ENCODE measurements at regions not wholly inside any gene's neighbourhood (a gene's known extent, or its start where the extent isn't known, plus 50 kb on each side); places are given as distances from the start of the nearest gene placed in this dataset.
"Not testable (repeated sequence)": the region's sequence is repeated elsewhere in the genome, so short reads cannot be mapped to it uniquely, and the experiment has no call there.

DNA sequence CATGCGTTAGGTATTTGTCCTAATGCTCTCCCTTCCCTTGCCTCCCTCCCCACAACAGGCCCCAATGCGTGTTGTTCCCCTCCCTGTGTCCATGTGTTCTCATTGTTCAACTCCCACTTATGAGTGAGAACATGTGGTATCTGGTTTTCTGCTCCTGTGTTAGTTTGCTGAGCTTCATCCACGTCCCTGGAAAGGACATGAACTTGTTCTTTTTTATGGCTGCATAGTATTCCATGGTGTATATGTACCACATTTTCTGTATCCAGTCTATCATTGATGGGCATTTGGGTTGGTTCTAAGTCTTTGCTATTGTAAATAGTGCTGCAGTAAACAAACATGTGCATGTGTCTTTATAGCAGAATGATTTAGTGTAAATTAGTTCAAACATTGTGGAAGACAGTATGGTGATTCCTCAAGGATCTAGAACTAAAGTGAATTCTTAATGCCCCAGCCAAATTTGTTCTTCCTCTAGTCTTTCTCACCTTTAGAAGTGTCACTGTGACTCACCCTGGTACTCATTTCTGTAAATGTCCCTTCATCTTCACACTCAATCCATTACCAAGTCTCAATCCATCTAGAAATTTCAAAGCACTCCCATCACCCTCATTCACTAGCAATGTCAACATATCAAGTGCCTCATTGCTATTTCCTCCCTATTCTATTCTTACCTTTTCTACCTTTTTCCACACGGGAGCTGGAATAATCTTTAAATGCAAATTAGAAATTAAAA is 123.9 kb downstream of the MREG start:
- DNase-seq; H3K4me3 Mint-ChIP-seq; H3K27me3 Mint-ChIP-seq; H3K4me1 Mint-ChIP-seq; H3K27ac Mint-ChIP-seq; ATAC-seq; H3K36me3 Mint-ChIP-seq (ENCODE audit: low read depth); H3K9me3 Mint-ChIP-seq: not testable (repeated sequence)

DNA sequence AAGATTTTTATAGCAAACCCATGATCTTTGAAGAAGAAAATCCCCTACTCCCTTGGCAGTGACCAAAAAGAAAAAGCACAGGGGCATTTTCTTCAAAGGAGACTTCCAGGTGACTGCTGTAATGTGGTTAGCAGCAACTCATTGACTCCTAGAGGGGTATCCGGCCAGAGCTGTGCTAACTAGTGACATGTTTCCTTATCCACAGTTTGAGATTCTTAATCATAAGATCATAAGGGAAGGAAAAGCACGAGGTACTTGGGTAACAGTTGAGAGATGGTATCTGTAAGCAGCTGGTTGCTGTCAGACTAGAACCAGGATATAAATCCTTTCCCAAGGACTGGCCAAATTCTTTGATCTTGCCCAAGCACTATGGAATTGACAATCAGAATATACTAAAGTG is 124.7 kb downstream of the MREG start:
- DNase-seq (no peak), ATAC-seq (no peak)
- Mint-ChIP-seq H3K27ac (no peak overlapping the region), H3K4me1 (no peaks in the 10 kb centered on the region), H3K4me3 (no peak overlapping the region), H3K9me3 (no peaks in the 10 kb centered on the region), H3K36me3 (ENCODE audit: low read depth) (no peaks in the 10 kb centered on the region), H3K27me3 (no peaks in the 10 kb centered on the region)

DNA sequence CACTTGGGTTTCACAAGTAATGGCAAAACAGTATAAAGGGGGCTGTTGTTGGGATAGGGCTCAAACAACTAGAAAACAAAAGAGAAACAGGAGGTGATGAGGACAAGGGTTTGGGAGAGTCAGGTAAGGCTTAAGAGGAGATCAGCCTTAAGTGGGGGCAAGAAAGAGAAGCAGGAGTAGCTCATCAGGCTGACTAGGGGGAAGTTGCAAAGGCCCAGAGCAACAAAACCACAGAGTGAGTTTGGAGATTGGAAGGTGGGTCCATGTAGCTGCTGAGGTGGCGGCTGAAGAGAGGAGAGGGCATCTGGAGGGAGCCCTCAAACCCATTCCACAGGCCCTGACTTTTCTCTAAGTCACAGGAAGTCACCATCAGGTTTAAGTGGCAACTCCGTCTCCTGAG is 126.0 kb downstream of the MREG start:
- H3K36me3 Mint-ChIP-seq (ENCODE audit: low read depth), result no peaks in the 10 kb centered on the region
- no peak overlapping the region for H3K27ac Mint-ChIP-seq
- H3K4me3 Mint-ChIP-seq, result no peak overlapping the region
- ATAC-seq (no peak), DNase-seq (no peak)
- no peaks in the 10 kb centered on the region for H3K4me1 Mint-ChIP-seq
- H3K27me3 Mint-ChIP-seq, result no peaks in the 10 kb centered on the region
- no peaks in the 10 kb centered on the region for H3K9me3 Mint-ChIP-seq

DNA sequence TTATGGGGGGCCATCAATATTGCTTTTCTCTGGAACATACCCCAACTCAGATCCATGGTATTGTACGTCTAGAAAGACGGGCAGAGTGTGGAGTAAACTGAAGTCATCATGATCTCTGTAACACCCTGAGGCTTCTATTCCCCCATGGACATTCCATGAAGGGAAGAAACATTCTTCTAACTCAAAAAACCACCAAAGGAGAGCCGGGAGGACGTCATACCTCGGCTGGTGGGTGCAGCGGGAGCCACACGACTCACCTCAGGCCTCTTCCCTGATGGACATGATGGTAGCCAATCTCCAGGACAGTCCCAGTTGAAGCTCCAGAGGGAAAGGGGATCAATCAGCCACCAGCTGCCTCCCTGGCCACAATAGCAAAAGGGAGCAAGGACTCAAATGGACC is 127.3 kb downstream of the MREG start:
- H3K27ac Mint-ChIP-seq, result no peak overlapping the region
- H3K9me3 Mint-ChIP-seq, result no peaks in the 10 kb centered on the region
- peaks cover 2% of the 10 kb centered on the region for H3K27me3 Mint-ChIP-seq
- ATAC-seq (no peak), DNase-seq (no peak)
- no peak overlapping the region for H3K4me3 Mint-ChIP-seq
- no peaks in the 10 kb centered on the region for H3K4me1 Mint-ChIP-seq
- no peaks in the 10 kb centered on the region for H3K36me3 Mint-ChIP-seq (ENCODE audit: low read depth)

DNA sequence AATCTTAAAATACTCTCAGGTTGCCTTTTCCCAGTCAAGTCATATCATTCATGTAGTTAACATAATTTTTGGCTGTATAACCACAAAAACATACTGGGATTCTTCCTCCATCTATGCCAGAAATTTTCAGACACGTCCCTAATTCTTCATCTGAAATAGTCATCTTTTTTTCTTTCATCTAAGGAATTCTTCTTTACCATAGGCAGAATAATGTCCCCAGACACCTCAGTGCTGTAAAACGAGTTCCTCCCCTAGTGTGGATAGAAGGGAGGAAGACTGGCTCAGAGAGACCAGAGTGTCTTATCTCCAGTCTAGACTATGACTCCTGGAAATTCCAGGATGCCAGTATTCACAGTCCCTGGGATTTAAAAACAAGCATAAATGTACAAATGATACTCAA is 127.8 kb downstream of the MREG start:
- H3K27me3 Mint-ChIP-seq, result peaks cover 2% of the 10 kb centered on the region

DNA sequence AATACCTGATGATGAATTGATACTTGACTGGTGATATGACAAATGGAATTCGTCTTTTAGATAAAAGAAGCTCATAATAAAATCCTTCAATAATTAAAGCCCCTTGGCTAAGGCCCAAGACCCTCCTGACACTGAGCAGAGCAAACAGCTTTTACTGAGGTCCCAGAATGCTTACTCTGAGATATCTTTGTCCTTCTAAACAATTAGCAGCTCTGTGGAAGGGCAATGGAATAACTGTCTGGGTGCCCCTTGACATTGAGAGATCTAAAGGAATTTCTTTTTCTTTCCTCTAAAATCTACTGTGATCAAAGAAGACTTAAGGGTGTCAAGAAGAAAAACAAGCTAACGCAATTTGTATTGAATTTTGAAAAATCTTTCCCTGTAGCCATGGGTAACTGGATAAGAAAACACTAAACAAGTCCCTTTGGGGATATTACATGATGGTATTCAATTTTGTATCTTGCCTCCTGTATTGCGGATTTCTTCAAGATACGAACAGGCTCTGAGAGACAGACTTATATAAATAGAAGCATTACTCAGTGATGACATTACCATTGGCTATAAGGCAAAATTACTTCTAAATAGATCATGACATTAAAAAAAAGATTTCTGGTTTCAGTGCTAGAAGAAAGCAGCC is 128.8 kb downstream of the MREG start:
- Mint-ChIP-seq H3K4me1 (no peaks in the 10 kb centered on the region), H3K27ac (no peak overlapping the region), H3K27me3 (peaks cover 4% of the 10 kb centered on the region), H3K36me3 (ENCODE audit: low read depth) (no peaks in the 10 kb centered on the region), H3K9me3 (no peaks in the 10 kb centered on the region), H3K4me3 (no peak overlapping the region)
- no peak for DNase-seq
- no peak for ATAC-seq

More for the DNA sequence above, 127.8 kb downstream of the MREG start:
- ATAC-seq (no peak), DNase-seq (no peak)
- no peaks in the 10 kb centered on the region for H3K4me1 Mint-ChIP-seq
- H3K9me3 Mint-ChIP-seq, result no peaks in the 10 kb centered on the region
- H3K36me3 Mint-ChIP-seq (ENCODE audit: low read depth), result no peaks in the 10 kb centered on the region
- H3K4me3 Mint-ChIP-seq, result no peak overlapping the region
- H3K27ac Mint-ChIP-seq, result no peak overlapping the region

DNA sequence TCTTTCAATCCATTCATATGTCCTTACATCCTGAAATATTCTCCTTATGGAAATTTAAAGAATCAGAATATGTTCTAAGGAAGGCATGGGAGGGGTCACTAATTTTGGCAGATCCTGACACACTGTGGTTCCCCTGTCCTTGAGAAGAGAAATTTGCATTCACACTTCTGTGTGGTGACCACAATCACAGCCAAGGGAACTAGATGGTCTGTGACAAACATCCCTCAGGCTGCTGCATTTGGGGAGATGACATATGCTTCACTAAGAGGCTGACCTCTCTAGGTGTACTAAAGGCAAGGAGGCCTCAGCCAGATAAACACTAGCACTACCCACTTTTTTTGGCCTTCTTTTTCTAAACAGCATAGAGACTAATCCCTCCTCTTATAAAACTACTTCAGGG is 129.6 kb downstream of the MREG start:
- no peaks in the 10 kb centered on the region for H3K9me3 Mint-ChIP-seq
- no peak overlapping the region for H3K4me3 Mint-ChIP-seq
- no peaks in the 10 kb centered on the region for H3K4me1 Mint-ChIP-seq
- no peak for DNase-seq
- ATAC-seq, result no peak
- no peak overlapping the region for H3K27ac Mint-ChIP-seq
- no peaks in the 10 kb centered on the region for H3K36me3 Mint-ChIP-seq (ENCODE audit: low read depth)
- H3K27me3 Mint-ChIP-seq, result peaks cover 4% of the 10 kb centered on the region

DNA sequence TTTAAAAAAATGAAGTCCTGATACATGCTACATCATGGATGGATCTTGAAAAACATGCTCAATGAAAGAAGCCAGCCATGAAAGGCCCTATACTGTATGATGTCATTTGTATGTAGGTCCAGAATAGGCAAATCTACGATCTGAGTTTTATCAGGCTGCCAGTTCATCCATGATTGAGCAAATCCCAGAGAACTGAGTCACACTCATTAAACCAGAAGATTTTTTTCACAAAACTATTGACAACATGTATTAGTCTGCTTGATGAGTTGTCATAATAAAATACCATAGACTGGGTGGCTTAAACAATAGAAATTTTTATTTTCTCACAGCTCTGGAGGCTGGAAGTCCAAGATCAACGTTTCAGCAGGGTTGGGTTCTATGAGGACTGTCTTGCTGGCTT is 130.7 kb downstream of the MREG start:
- ATAC-seq (no peak), DNase-seq (no peak)
- Mint-ChIP-seq H3K4me1 (no peaks in the 10 kb centered on the region), H3K27me3 (peaks cover 4% of the 10 kb centered on the region), H3K9me3 (no peaks in the 10 kb centered on the region), H3K36me3 (ENCODE audit: low read depth) (no peaks in the 10 kb centered on the region), H3K4me3 (no peak overlapping the region), H3K27ac (no peak overlapping the region)

DNA sequence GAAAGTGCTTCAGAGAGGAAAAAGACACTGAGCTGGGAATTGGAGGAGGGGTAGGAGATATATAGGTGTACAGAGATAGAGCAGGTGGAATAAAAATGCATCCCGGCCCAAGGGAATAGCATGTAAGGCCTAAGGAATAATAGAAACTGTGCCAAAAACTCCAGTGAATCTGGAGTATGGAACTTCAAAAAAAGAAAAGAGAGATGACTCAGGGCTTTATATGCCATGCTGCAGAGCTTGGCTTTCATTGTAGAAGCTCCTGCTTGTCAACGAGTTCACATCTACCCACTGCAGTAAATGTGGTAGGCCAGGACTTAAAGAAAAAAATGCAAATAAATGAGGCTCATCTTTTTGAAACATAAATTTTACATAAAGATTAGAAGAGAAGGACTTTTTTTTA is 131.8 kb downstream of the MREG start:
- no peak for DNase-seq

DNA sequence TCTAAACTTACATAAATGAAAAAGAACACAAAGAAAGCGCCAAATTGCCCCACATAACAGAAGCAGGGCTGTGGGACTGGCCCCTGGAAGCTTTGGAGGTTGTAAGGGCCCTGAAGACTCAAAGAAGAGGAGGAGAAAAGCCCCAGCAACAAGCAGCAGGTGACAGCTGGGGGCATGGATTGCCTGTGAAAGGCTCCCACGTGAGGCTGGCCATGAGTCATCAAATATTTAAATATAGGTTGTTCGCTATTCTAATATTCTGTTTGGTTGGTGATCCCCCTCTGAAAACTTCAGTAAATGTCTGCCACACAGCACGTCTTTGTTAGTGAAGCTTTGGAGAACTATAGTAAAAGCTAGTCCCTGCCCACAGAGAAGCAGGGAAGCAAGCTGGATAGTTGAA is 132.4 kb downstream of the MREG start:
- Mint-ChIP-seq H3K9me3 (no peaks in the 10 kb centered on the region), H3K36me3 (ENCODE audit: low read depth) (no peaks in the 10 kb centered on the region), H3K27ac (no peak overlapping the region), H3K4me3 (no peak overlapping the region), H3K27me3 (peaks cover 7% of the 10 kb centered on the region), H3K4me1 (no peaks in the 10 kb centered on the region)
- DNase-seq (no peak), ATAC-seq (no peak)

More for the DNA sequence above, 131.8 kb downstream of the MREG start:
- no peaks in the 10 kb centered on the region for H3K9me3 Mint-ChIP-seq
- H3K4me3 Mint-ChIP-seq, result no peak overlapping the region
- H3K36me3 Mint-ChIP-seq (ENCODE audit: low read depth), result no peaks in the 10 kb centered on the region
- H3K27ac Mint-ChIP-seq, result no peak overlapping the region
- no peak for ATAC-seq
- H3K4me1 Mint-ChIP-seq, result no peaks in the 10 kb centered on the region
- peaks cover 6% of the 10 kb centered on the region for H3K27me3 Mint-ChIP-seq

DNA sequence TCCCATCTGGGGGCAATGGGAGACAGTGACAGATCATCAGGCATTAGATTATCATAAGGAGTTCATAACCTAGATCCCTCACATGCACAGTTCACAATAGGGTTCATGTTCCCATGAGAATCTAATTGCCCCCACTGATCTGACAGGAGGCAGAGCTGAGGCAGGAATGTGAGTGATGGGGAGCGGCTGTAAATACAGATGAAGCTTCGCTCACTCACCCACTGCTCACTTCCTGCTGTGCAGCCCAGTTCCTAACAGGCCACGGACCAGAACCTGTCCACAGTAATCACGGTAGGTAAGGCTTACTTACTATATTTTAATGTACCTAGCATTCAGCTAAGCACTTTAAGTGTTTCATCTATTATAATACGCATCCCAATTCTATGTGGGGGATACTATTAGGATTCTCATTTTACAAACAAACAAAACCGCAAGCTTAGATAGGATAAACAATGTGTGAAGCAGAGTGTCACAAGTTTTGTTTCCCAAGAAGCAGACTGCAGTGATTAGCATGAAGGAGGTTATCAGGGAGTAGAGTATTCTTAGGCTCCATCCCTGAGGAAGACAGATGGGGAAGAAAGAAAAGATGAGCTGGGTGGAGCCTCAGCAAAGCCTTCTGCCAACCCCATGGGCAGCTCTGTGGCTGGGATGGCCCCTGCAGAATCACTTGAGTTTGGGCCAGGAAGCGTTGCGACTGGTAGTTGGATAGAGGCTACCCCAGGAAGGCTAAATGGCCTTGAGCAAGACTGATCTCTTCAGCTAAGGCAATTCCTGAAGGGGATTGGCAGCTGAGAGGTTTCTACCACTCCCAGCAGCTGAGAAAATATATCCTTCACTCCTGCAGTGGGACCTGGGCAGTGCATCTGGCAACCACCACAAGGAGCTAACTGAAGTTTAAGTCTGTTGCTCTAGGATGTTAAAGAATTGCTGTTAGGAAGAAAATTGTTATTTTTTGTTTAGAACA is 133.1 kb downstream of the MREG start:
- H3K27me3 Mint-ChIP-seq, result peaks cover 11% of the 10 kb centered on the region
- no peak for DNase-seq
- no peak overlapping the region for H3K27ac Mint-ChIP-seq
- H3K9me3 Mint-ChIP-seq, result no peaks in the 10 kb centered on the region
- H3K4me3 Mint-ChIP-seq, result no peak overlapping the region
- H3K4me1 Mint-ChIP-seq, result no peaks in the 10 kb centered on the region
- no peak for ATAC-seq
- no peaks in the 10 kb centered on the region for H3K36me3 Mint-ChIP-seq (ENCODE audit: low read depth)

DNA sequence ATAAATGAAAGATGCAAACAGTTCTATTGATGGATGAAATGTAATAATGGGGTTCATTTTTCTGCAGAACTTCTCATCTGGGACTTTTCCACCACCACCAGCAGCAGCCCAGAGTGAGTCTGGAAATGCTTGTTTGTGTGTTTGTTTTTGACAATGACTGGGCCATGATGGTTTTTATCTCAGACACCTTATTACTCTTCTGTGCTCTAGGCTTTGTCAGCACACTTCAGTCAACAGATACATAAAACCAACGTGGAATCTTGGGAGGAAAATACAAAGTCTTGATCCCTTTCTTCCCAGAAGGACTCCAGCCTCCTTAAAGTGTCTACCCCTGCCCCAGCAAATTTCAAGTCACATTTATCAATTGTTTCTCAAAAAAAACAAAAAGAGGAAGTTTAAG is 134.0 kb downstream of the MREG start:
- Mint-ChIP-seq H3K4me3 (no peak overlapping the region), H3K27me3 (peaks cover 13% of the 10 kb centered on the region), H3K9me3 (no peaks in the 10 kb centered on the region), H3K36me3 (ENCODE audit: low read depth) (no peaks in the 10 kb centered on the region), H3K4me1 (no peaks in the 10 kb centered on the region), H3K27ac (no peak overlapping the region)
- DNase-seq (no peak), ATAC-seq (no peak)

DNA sequence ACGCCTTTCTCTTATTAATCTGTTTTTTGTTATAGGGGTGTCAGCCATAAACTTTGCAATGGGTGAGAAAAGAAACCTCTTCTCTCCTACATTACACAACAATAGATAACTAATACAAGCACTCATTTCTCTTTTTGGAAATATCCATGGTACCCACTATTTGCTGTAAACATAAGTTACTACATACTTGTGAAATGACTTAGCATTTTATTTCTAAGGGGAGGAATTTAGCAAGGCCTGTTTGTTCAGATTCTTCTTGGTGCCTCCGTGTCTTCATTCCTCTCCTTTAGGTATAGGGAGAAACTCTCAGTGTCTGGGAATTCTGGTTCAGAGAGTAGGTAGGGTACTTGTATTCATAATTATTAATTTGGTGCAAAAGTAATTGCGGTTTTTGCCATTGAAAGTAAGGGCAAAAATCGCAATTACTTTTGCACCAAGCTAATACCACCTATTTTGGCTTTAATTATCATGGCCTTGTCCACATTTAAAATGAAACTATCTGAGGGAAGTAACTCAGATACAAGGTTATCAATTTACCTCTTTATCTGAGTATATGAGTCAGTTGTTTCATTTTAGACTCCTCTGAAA is 134.8 kb downstream of the MREG start:
- Mint-ChIP-seq H3K4me3 (no peak overlapping the region), H3K36me3 (ENCODE audit: low read depth) (no peaks in the 10 kb centered on the region), H3K9me3 (no peaks in the 10 kb centered on the region), H3K4me1 (no peaks in the 10 kb centered on the region), H3K27me3 (peaks cover 13% of the 10 kb centered on the region), H3K27ac (no peak overlapping the region)
- DNase-seq (no peak), ATAC-seq (no peak)

DNA sequence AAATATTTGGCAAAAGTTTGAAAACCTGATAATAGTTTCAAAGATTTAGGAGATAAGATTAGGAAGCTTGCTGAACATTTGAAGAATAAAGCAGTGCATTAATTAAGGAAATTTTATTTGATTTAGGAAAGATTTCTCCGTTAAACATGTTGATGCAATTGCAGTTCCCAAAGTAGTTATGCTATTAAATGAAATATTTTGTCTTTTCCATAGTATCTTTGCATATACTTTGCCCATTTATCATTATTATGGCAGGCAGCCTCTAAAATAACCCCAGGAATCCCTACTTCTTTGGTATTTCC is 136.5 kb downstream of the MREG start:
- Mint-ChIP-seq H3K27ac (no peak overlapping the region), H3K9me3 (no peaks in the 10 kb centered on the region), H3K4me1 (no peaks in the 10 kb centered on the region), H3K27me3 (peaks cover 13% of the 10 kb centered on the region), H3K4me3 (no peak overlapping the region), H3K36me3 (ENCODE audit: low read depth) (no peaks in the 10 kb centered on the region)
- ATAC-seq (no peak), DNase-seq (no peak)
